HG03196 (cell line): ENCODE measurements at regions not wholly inside any gene's neighbourhood (a gene's known extent, or its start where the extent isn't known, plus 50 kb on each side); places are given as distances from the start of the nearest gene placed in this dataset.

Experiments
- ATAC-seq: cut with Tn5 transposase; IDR thresholded peaks from one replicate; pipeline ENCODE4 v1.9.1; 2021; ENCODE audit not compliant: unreplicated experiment

GRCh38 chr6:1257778-1258177 is 54.1 kb upstream of the FOXQ1 start:
- ATAC-seq = no peak

- ATAC-seq = no peak
These were observed 55.4 kb upstream of the FOXQ1 start for GRCh38 chr6:1256435-1257008.

DNA sequence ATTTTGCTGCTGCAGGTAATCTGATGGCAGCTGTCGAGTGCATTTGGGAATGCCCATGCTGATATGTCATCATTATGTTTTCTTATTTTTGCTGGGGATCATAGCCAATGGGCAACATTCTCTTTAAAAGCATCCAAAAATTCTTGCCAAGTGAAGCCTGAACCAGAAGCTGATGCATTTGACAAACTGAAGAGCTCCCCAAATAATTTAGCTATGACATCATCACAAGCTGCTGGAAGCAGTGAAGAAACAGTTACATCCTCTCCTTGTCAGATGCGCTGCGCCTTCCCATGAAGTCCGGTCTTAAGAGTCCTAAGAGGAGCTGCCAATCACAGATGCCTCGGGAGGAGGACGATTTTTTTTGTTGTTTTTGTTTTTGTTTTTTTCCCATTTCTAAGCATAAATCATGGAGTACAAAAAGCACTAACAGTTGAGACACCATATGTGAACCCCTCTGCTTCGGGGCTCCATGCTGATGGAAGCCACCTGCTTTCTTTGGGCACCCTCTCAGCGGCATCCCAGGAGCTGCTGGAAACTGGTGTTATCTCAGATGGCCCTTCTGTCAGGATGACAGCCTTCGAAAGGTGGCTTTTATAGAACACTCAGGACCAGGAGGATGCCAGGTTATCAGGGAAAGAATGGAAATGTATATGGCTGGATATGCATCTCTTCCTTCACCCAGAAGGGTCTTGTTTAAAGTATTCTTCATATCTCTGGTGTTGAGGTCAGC is 56.1 kb upstream of the FOXQ1 start:
- ATAC-seq = no peak

GRCh38 chr6:1254326-1254725 is 57.6 kb upstream of the FOXQ1 start:
- ATAC-seq = no peak

- no peak for ATAC-seq
These were observed 58.1 kb upstream of the FOXQ1 start for GRCh38 chr6:1253816-1254215.

DNA sequence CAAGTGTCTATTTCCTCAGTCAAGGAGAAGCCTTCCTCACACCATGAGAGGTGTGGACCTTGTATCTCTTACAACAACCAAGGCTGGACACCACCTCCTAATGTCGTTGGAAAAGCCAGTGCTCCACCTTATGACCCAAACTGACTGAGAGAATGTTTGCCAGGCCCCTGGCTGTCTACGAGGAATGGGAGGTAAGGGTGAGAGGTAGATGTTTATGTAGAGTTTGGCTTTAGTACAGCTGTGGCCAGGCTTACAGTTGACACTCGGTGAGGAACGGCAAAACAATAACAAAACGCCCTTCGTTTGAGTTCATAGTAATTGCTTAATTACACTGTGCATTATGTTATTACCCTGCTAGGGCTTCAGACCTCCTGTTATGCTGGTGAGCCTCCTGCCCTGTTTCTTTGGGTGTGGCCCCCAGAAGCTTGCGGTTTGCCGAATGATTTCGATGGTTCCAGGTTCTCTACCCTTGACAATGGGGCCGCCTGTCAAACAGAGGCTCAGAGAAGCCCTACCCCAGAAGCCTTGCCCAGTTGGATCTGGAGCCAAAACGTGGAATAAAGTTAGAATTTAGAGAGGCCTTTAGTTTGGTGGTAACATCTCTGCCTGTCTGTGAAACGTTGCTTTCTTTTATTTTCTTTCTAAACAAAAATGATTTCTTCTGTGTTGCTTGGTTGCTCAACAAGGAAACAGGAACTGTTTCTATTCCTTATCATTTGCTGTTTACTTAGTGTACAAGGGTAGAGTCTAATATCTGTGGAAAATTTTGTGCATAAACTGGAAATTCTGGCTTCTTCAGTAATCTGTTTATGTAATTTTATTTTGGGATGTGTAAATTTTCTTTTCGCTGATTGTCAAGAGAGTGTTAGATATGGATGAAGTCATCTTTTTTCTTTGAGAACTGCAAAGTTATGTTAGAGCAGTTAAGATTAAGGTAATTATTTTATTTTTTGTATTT is 60.4 kb upstream of the FOXQ1 start:
- no peak for ATAC-seq

GRCh38 chr6:1250489-1251197 is 61.3 kb upstream of the FOXQ1 start:
- no peak for ATAC-seq

DNA sequence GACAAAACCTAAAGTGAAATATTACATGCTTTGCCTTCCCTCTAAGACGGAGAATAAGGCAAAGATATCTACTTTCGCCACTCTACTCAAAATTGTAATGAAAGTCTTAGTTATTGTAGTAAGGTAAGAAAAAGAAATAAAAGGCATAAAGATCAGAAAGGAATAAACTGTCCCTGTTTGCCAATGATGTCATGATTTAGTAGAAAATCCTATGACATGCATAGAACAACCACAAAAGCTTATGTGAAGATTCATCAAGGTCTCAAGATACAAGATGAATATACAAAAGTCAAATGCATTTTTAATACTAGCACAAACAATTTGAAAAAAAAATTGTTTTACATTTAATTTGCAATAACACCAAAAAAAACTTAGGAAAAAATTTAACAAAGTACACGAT is 64.0 kb upstream of the FOXQ1 start:
- ATAC-seq = no peak

GRCh38 chr6:1247056-1247455 is 64.8 kb upstream of the FOXQ1 start:
- ATAC-seq = no peak

DNA sequence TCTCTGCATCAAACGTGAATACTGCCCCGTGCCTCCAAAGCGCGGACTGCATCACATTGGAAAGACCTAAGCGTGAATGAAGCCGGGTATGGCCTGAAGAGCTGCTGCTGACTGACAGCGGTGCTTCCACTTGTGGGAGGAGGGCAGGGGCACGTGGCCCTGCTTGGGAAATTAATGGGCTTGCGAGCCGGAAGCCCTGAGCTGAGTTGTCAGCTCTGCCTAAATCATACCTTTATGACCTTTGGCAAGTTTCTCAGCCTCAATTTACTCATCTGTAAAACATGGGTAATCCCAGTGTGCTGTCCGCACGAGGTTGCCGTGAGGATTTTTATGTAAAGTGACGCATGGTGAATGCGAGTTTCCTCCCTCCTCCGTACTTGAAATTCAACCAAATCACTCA is 67.0 kb upstream of the FOXQ1 start:
- no peak for ATAC-seq

GRCh38 chr6:1244278-1244677 is 67.6 kb upstream of the FOXQ1 start:
- ATAC-seq = no peak

DNA sequence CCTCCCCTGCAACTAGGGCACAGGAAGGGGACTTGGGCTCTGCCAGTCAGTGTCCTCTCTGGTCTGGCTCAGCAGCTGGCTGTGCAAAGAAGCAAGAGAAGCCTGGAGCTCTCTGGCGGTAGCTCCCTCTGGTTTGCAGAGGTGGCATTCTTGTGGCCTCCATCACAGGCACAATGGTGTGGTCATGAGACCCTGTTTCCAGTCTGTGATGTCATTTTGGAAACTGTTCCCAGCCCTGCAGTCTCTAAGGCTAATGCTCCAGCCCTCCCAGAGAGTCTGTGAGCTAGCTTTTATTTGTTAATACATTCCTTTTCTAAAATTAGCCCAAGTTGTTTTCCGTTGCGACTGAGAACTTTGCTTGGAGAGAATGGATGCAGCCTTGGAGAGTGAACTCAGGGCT is 69.5 kb upstream of the FOXQ1 start:
- no peak for ATAC-seq

GRCh38 chr6:1242021-1242420 is 69.9 kb upstream of the FOXQ1 start:
- no peak for ATAC-seq

DNA sequence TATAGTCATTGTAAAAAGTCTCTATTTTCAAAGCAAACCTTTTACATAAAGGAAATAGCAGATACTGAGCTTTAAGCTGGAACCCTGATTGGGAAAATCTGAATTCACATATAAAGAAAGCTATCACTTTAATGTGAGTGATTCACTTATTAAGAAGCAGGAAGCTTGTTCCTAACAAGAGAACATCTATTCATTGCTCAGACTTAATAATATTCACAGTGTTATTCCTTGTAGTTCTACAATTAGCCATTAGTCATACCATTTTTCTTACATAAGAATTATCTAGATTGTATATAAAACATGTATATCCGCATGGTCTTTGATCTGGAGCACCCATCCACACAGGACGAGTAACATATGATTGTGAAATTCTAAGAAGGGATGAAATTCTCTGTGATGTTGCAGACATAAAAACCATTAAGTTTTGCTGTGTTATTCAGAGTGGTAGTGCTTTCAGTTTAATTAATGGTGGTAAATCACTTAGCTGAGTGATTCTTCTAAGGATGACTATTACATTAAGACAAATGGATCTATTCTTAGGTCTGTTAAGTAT is 71.1 kb upstream of the FOXQ1 start:
- no peak for ATAC-seq

GRCh38 chr6:1239805-1240204 is 72.1 kb upstream of the FOXQ1 start:
- ATAC-seq = no peak

DNA sequence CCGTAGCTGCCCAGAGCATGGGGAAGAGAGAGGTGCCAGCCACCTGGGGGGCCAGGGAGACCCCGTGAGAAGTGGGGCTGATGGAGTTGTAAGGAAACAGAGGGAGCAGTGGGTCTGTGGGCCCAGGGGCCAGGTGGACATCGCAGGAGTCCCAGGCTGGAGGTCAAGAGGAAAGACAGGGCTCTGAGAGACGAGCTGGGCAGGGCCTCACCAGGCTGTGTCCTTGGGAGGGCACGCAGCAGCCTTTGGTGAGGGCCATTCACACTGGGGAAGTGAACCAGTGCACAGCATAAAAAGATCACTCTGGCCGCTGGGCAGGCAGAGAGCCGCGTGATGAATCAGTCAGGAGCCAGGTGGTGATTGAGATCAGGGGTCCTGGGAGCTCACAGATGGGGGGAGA is 73.9 kb upstream of the FOXQ1 start:
- ATAC-seq = no peak

DNA sequence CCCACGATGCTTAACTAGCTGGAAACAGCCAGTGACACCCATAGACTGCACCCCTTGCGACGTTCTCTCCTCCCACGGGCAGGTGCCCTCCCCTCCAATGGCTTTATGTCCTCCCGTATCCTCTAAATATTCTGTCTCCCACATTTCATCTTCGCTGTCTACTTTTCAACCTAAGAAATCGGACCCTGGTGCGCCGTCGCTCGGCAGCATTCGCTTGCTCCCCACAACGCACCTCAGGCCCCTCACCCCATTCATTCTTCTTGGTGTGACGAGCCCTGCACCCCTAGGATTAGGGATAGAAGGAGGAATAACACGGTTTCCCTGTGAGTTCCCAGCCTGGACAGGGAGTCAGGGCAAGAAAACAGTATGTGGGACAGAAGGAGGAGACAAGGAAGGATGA is 74.3 kb upstream of the FOXQ1 start:
- ATAC-seq = no peak

DNA sequence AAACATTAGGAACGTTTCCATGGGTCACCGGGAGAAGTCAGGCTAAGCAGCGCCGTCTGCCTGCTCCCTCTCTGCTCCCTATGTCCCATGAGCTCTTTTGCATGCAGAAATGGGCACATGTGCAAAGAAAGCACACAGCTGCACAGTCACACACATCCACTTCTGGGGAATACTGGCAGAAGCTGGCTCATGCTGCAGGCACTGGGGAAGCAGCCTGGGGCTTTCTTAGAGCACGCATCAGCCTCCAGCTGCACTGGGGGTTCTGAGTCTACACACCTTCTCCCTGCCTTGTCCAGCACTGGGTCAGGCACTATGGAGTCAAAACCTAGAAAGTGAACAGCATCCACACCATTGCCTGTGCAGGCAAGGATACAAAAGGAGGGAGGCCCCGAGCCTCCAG is 76.1 kb upstream of the FOXQ1 start:
- no peak for ATAC-seq

DNA sequence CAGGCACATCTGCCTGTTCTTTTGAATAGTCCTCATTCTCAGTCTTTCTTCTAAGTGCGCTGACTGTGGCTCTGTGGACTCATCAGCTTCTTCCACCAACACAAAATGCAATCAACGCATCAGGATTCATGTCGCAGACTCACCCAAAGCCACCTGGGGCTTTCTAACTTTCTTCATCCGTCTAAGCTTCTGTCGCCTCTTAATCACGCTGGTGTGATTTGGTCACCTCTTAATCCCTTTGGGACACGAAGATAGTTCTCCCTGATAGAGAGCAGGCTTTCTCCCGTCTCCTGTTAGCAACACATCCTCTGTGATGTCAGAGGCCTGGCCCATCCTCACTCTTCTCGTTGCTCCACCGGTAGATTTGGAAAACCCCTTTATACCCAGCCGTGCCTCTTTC is 78.0 kb upstream of the FOXQ1 start:
- no peak for ATAC-seq

DNA sequence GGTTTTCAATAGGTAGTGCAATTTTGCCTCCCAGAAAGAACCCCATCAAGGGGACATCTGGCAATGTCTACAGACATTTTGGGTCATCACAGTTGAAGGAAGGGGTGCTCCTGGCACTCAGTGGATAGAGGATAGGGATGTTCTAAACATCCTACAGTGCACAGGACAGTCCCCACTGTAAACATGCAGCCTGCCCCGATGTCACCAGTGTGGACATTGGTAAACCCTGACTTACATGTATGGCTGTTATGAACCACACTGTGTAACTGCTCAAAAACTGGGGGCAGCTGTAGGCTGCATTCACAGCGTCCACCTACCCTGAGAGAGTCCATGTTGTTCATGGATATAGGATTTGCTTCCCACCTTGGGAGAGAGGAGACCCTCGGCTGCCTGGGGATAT is 79.3 kb upstream of the FOXQ1 start:
- ATAC-seq = no peak

DNA sequence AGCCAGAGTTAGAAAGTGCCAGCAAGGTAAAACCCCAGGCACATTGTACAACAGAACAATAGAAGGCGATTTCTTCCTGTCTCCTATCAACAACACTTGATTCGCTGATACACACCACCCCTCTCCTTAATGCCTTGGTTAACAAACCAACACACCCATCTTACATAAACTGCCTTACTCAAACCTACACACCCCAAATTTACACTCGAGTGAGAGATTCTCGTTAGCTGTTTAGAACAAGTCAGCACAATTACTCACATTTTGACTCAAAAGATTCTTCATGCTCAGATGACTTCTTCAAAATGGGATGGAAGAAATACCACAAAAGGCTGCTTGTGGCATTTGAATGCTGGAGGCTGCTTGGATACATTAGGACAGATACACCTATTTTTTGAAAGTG is 80.0 kb upstream of the FOXQ1 start:
- no peak for ATAC-seq
